Stimulated activated CD8-positive, alpha-beta memory T cell treated with anti-CD3 and anti-CD28 coated beads, Interleukin-7, amount 100 ng/mL, for 4 hours (primary cell): ENCODE measurements at regions not wholly inside any gene's neighbourhood (a gene's known extent, or its start where the extent isn't known, plus 50 kb on each side); places are given as distances from the start of the nearest gene placed in this dataset.

Source experiments
- DNase-seq, 2 donors: peaks; one replicate each; pipeline ENCODE4 v3.0.0-alpha.2; 2020; ENCODE audit warnings: low read depth in 2 of 2

DNA sequence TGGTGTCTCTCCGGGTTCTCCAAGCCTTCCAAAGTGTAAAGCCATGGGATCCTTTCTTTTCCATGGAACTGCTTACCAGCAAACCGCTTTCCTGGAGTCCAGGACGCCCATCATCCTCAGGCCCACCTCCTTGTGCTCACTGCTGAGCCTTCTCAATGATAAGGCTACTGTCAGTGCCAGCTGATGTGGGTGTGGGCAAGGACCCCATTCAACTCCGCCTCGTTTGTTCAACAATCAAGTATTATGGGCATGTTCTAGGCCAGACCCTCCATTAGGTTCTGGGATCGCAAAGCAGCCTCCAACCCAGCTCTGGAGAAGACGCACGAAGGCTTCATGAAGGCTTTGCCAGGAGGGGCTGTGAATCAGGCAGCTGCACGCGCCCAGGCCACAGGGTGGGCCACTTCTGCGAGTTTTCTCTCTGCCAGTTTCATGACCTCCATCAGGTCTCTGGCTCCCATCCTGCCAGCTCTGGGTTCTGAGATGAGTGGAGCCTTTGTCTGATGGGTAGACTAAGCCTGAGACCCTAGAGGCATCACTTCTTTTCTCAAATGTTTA is 177.1 kb downstream of the MRPL14 start:
- no peak for DNase-seq

DNA sequence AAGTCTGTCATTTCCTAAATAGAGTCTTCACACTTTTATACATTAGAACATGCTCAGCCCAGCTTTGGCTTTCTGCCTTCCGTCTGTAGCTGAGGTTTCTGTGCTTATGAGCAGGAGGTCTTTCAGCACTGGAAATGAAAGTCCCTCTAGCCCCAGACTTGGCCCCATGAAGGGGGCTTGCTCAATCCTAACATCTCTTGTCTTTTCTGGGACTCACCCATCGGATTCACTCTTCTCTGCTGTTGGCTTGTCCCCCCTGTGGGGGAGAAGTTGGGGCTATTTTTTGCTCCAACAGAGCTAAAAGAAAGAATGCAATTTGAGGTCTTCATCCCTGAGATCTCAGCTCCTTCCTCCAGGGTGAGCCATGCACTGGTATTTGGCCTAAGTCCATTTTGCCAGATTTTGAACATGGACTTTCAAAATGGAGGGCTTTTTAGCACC is 177.7 kb downstream of the MRPL14 start:
- no peak for DNase-seq

- no peak for DNase-seq
Observed at GRCh38 chr6:43948527-43949485, 178.4 kb downstream of the MRPL14 start.

DNA sequence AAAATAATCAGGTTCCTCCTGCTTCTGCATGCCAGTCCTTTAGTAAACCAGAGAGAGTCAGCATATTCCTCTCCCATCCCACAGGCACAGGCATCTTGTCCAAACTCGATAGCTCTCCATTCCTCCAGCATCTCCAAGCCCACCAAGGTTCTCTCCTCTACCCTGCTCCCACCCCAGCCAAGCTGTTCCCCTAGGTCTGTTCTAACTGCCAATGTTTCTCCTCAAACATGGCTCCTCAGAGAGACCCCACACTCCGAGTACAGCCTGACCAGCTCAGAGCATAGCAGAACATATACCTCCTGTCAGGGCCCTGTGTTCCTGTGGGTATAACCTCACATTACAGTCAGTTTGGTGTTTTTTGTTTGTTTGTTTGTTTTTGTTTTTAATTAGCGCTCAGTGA is 177.8 kb downstream of the VEGFA start:
- no peak for DNase-seq

GRCh38 chr6:43946641-43947363 is 176.8 kb downstream of the VEGFA start:
- DNase-seq: no peak

GRCh38 chr6:43945768-43946080 is 175.7 kb downstream of the VEGFA start:
- DNase-seq: no peak

- no peak for DNase-seq
Observed at GRCh38 chr6:43944908-43945767, 175.1 kb downstream of the VEGFA start.

- DNase-seq: no peak
Observed at GRCh38 chr6:43943781-43944250, 173.8 kb downstream of the VEGFA start.

GRCh38 chr6:43943099-43943766 is 173.2 kb downstream of the VEGFA start:
- no peak for DNase-seq

DNA sequence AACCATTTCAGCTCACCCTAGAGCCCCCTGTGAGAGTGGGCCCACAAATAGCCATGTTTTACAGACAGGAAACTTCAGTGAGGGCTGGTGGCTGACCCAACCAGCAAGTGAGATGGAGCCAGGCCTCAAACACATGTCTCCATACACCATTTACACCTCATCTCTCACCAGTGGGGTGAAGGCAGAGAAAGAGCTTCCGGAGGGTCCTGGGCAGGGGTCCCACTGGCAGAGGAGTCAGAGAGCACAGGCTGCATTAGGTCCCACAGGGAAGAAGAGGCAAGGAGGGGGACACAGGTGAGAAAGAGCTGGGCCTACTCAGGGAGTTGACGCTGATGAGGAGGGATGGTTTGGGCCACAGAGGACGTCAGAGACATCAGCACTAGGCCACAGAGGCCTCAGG is 172.6 kb downstream of the VEGFA start:
- no peak for DNase-seq

DNA sequence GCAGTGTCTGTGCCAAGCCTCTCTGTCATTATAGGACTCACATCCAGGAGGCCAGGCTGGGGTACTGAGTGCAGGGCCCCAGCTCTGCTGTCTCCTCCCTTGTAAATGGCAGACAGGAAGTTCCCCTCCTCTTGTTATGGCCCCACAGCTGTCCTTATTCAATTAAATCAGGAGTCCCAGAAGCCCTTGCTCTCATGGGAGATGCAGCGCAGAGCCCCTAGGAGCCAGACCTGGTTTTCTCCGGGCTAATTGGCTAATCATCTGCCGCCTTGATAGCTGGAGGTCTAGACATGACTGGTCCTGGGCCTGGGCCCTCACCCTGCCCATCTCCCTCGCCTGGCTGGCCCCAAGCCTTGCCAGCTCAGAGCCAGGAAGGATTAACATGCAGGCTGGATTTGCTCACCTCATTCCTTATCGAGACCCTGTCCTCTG is 172.0 kb downstream of the VEGFA start:
- no peak for DNase-seq

DNA sequence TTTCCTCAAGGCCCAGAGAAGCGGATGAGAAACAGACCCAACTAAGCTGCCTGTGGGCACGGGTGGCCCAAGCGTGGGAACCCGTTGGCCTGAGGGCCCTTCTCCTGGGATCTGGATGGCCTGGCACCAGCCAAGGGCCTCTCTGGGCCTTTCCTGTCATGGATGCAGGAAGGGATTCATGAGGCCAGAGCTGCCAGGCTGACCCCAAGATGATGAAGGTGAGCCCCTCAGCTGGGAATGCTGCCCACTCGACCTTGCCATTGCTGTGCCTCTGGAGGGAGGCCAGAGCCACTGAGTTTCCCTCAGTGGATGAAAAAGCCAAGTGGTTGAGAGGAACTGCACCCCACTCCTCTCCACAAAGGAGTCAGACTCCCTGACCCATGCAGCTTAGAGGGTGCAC is 171.2 kb downstream of the VEGFA start:
- DNase-seq: no peak

GRCh38 chr6:43940393-43941087 is 170.5 kb downstream of the VEGFA start:
- DNase-seq: no peak

DNA sequence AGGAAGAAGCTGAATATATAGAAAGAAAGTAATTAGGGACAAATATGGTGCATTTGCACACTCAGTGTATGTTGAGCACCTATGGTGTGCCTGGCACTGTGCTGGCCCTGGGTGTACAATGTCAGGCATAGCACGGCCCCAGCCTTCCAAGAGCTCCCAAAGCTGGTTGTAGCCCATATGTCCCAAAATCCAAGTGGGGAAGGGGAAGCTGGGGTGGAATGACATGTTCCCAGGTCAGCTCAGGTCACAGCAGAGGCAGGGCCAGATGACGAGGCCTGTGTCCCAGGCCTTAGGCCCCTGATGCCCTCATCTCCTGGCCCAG is 170.0 kb downstream of the VEGFA start:
- DNase-seq: no peak

GRCh38 chr6:43939281-43940070 is 169.5 kb downstream of the VEGFA start:
- no peak for DNase-seq

- no peak for DNase-seq
Observed at GRCh38 chr6:43938178-43939105, 168.4 kb downstream of the VEGFA start.

GRCh38 chr6:43937236-43938177 is 167.5 kb downstream of the VEGFA start:
- no peak for DNase-seq

DNA sequence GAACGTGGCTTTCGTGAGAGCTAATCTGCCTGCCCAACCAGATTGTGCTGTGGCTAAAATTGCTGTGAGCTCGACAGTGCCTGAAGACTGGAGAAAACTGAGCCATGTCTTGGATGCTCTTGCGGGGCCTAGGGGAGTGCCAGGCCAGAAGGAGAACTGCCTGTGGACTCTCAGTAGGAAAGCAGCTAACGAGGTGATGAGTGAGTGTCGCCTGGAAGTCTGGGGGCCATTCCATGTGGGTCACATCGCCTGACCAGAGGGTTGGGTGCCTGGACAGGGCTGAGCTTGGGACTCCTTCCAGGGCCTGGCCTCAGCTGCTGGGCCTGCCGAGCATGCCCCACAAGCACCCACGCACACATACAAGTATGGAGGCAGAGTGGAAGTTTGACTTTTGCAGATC is 166.5 kb downstream of the VEGFA start:
- no peak for DNase-seq
